ENCODE measurements at regions not wholly inside any gene's neighbourhood (a gene's known extent, or its start where the extent isn't known, plus 50 kb on each side); places are given as distances from the start of the nearest gene placed in this dataset.
A peak's percentile ranks its signal among the peaks of the same experiment; 100 is the strongest.
"Not testable (repeated sequence)": the region's sequence is repeated elsewhere in the genome, so short reads cannot be mapped to it uniquely, and the experiment has no call there.

DNA sequence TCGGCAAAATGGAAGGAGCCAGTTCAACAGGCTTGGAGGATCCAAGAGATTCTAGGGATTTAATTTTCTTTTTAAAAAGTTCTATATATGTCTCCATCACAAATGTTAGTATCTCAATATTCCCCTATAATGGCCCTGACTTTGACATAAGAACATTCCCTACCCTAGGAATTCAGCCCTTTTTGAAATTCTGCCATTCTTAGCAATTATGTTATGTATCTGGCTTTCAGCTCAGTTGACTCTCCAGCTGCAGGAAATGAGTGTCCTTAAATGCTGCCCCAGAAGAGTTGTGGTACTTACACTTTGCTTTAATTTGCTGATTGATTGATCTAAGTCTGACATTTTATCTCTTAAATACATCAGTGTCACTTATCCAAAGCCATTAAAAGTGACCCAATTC lies 1454.3 kb downstream of the FSTL5 start:
- peak; percentile 75 for DNase-seq
- H3K9me3 ChIP-seq (replicated peaks; ENCODE audit: control insufficient read depth, low read depth, low read length), result no peaks in the 10 kb centered on the region

GRCh38 chr4:160716551-160716950 lies 1447.2 kb downstream of the FSTL5 start:
- WGBS (ENCODE audit: insufficient coverage), result 92% methylated on average over 2 of the region's 2 CpGs
- Histone ChIP-seq H3K4me1 (ENCODE audit: control insufficient read depth, insufficient read depth, low read length) (no peaks in the 10 kb centered on the region), H3K36me3 (ENCODE audit: control insufficient read depth, insufficient read depth, low read length) (no peaks in the 10 kb centered on the region), H3K4me3 (ENCODE audit: low read length) (no peak overlapping the region), H3K27ac (ENCODE audit: low read length) (no peak overlapping the region), H3K27me3 (ENCODE audit: control insufficient read depth, insufficient read depth, low read length) (no peaks in the 10 kb centered on the region), H3K9me3 (replicated peaks; ENCODE audit: control insufficient read depth, low read depth, low read length) (no peaks in the 10 kb centered on the region)
- DNase-seq, result no peak

More for the DNA sequence above, 1454.3 kb downstream of the FSTL5 start:
- H3K27ac ChIP-seq (ENCODE audit: low read length), result no peak overlapping the region
- no peaks in the 10 kb centered on the region for H3K27me3 ChIP-seq (ENCODE audit: control insufficient read depth, insufficient read depth, low read length)
- peaks cover 2% of the 10 kb centered on the region for H3K4me1 ChIP-seq (ENCODE audit: control insufficient read depth, insufficient read depth, low read length)
- no peak overlapping the region for H3K4me3 ChIP-seq (ENCODE audit: low read length)
- WGBS (ENCODE audit: insufficient coverage), result no CpG with 5 or more reads among the region's 1 CpG
- H3K36me3 ChIP-seq (ENCODE audit: control insufficient read depth, insufficient read depth, low read length), result no peaks in the 10 kb centered on the region

DNA sequence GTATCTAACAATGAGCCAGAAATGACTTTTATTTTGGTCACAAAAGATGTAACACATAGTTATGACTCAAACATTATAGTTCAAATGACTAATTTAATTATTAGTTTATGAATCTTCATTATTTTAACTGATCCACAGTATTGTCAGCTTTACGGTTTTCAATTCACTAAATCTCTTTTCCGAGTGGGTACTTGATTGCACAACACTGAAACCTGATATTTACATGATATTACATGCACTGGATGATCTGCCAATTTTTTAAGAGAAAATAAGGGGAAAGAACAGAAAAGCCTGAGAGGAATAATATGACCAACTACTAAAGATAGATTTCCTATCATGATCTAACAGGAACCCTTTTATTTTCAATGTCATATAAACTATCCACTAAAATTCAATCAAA lies 1446.0 kb downstream of the FSTL5 start:
- Histone ChIP-seq H3K27ac (ENCODE audit: low read length) (no peak overlapping the region), H3K9me3 (replicated peaks; ENCODE audit: control insufficient read depth, low read depth, low read length) (no peaks in the 10 kb centered on the region), H3K4me3 (ENCODE audit: low read length) (no peak overlapping the region), H3K36me3 (ENCODE audit: control insufficient read depth, insufficient read depth, low read length) (no peaks in the 10 kb centered on the region), H3K27me3 (ENCODE audit: control insufficient read depth, insufficient read depth, low read length) (no peaks in the 10 kb centered on the region), H3K4me1 (ENCODE audit: control insufficient read depth, insufficient read depth, low read length) (no peaks in the 10 kb centered on the region)
- no peak for DNase-seq
- no CpG with 5 or more reads among the region's 2 CpGs for WGBS (ENCODE audit: insufficient coverage)

- Histone ChIP-seq H3K4me3 (ENCODE audit: low read length) (no peak overlapping the region), H3K9me3 (replicated peaks; ENCODE audit: control insufficient read depth, low read depth, low read length) (no peaks in the 10 kb centered on the region), H3K36me3 (ENCODE audit: control insufficient read depth, insufficient read depth, low read length) (no peaks in the 10 kb centered on the region), H3K4me1 (ENCODE audit: control insufficient read depth, insufficient read depth, low read length) (no peaks in the 10 kb centered on the region), H3K27me3 (ENCODE audit: control insufficient read depth, insufficient read depth, low read length) (no peaks in the 10 kb centered on the region), H3K27ac (ENCODE audit: low read length) (no peak overlapping the region)
- DNase-seq, result no peak
Measured at GRCh38 chr4:160724063-160724462, 1439.7 kb downstream of the FSTL5 start.

DNA sequence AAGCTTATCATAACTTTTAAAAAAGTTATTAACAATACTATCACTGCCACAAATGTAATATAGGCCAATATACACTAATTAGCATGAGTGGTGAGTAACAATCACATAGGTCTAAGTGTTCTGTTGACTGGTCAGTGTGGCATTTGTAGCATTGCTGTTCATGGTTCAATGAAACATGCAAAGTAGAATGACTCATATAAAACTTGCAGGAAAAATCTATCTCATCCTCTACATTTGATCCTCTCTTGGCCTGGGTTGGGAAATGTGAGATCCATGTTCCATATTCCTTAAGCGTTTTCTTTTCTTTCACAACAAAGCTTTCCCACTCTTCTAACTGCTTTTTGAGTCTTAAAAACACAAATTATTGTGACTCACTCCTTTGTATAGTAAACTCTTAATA lies 1418.7 kb downstream of the FSTL5 start:
- Histone ChIP-seq H3K27me3 (ENCODE audit: control insufficient read depth, insufficient read depth, low read length) (no peaks in the 10 kb centered on the region), H3K27ac (ENCODE audit: low read length) (no peak overlapping the region), H3K9me3 (replicated peaks; ENCODE audit: control insufficient read depth, low read depth, low read length) (peaks cover 2% of the 10 kb centered on the region), H3K36me3 (ENCODE audit: control insufficient read depth, insufficient read depth, low read length) (no peaks in the 10 kb centered on the region), H3K4me1 (ENCODE audit: control insufficient read depth, insufficient read depth, low read length) (no peaks in the 10 kb centered on the region), H3K4me3 (ENCODE audit: low read length) (no peak overlapping the region)
- no peak for DNase-seq
- WGBS (ENCODE audit: insufficient coverage), result 100% methylated on average over 1 of the region's 1 CpG

DNA sequence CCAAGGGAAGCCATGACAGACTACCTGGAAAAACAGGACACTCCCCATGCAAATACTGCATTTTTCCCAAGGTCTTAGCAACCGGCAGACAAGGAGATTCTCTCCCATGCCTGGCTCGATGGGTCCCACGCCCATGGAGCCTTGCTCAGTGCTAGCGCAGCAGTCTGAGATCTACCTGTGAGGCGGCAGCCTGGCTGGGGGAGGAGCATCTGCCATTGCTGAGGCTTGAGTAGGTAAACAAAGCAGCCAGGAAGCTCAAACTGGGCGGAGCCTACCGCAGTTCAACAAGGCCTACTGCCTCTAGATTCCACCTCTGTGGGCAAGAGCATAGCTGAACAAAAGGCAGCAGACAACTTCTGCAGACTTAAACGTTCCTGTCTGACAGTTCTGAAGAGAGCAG lies 1417.2 kb downstream of the FSTL5 start:
- H3K27ac ChIP-seq (ENCODE audit: low read length); H3K4me3 ChIP-seq (ENCODE audit: low read length); H3K4me1 ChIP-seq (ENCODE audit: control insufficient read depth, insufficient read depth, low read length); DNase-seq; H3K9me3 ChIP-seq (replicated peaks; ENCODE audit: control insufficient read depth, low read depth, low read length); H3K36me3 ChIP-seq (ENCODE audit: control insufficient read depth, insufficient read depth, low read length); H3K27me3 ChIP-seq (ENCODE audit: control insufficient read depth, insufficient read depth, low read length): not testable (repeated sequence)
- 89% methylated on average over 4 of the region's 8 CpGs for WGBS (ENCODE audit: insufficient coverage)

DNA sequence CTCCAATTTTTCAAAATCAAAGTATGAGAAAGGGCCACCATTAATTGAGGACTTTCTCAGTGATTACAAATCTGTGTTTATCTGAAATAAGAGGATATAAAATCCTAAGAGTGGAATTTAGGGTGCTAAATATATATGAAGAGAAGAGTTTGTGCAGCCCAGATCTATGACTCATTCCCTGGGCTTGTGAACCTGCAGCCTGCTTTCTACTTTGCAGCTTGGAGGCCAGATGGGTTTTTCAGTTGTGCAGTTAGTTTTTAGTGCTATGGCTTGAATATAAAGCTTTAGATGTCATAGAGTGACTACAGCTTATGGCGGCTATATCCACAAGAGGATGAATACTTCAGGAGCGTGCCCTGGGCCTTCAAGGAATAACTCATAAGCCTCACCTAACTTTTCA lies 1391.1 kb downstream of the FSTL5 start:
- H3K9me3 ChIP-seq (replicated peaks; ENCODE audit: control insufficient read depth, low read depth, low read length), result no peaks in the 10 kb centered on the region
- H3K27ac ChIP-seq (ENCODE audit: low read length), result no peak overlapping the region
- no peaks in the 10 kb centered on the region for H3K27me3 ChIP-seq (ENCODE audit: control insufficient read depth, insufficient read depth, low read length)
- no peak overlapping the region for H3K4me3 ChIP-seq (ENCODE audit: low read length)
- H3K4me1 ChIP-seq (ENCODE audit: control insufficient read depth, insufficient read depth, low read length), result no peaks in the 10 kb centered on the region
- no CpG with 5 or more reads among the region's 2 CpGs for WGBS (ENCODE audit: insufficient coverage)
- no peaks in the 10 kb centered on the region for H3K36me3 ChIP-seq (ENCODE audit: control insufficient read depth, insufficient read depth, low read length)
- peak; percentile 2 for DNase-seq

DNA sequence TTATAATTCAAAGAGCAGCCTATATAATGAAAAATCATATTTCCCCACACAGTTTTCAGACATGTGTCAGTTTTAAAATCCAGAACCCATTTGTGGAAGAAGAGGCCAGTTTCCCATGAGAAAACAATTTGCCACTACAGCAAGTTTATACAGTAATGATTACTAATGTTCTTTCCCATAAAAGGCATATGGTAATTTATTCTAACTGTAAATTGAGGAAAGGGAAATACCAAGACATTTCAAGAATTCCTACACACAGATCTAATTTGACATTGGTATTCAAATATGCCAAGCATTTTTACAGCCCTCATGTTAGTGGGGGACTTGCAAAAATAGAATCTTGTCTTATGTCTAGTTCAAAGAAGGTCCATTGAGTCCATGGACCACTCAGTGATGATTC lies 1368.6 kb downstream of the FSTL5 start:
- Histone ChIP-seq H3K4me3 (ENCODE audit: low read length) (no peak overlapping the region), H3K27ac (ENCODE audit: low read length) (no peak overlapping the region), H3K9me3 (replicated peaks; ENCODE audit: control insufficient read depth, low read depth, low read length) (peaks cover 10% of the 10 kb centered on the region), H3K27me3 (ENCODE audit: control insufficient read depth, insufficient read depth, low read length) (no peaks in the 10 kb centered on the region), H3K4me1 (ENCODE audit: control insufficient read depth, insufficient read depth, low read length) (no peaks in the 10 kb centered on the region), H3K36me3 (ENCODE audit: control insufficient read depth, insufficient read depth, low read length) (no peaks in the 10 kb centered on the region)
- DNase-seq, result no peak

DNA sequence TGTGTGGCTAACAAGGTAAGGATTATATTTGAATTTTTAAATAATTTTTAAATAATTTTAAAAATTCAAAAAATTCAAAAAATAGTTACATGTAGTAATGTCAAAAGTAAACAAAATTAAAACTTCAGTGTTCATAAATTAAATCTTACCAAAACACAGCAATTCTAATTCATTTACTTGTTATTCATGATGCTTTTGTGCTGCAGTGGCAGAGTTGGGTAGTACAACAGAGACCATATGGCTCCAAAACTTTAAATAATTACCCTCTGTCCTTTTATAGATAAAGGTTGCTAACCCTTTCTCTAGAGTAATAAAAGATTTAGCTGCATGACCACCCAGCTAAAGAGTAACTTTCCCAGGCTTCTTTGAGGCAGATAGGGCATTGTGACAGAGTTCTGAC lies 1355.6 kb downstream of the FSTL5 start:
- H3K27me3 ChIP-seq (ENCODE audit: control insufficient read depth, insufficient read depth, low read length), result no peaks in the 10 kb centered on the region
- H3K4me1 ChIP-seq (ENCODE audit: control insufficient read depth, insufficient read depth, low read length), result no peaks in the 10 kb centered on the region
- no peaks in the 10 kb centered on the region for H3K9me3 ChIP-seq (replicated peaks; ENCODE audit: control insufficient read depth, low read depth, low read length)
- DNase-seq, result no peak
- H3K36me3 ChIP-seq (ENCODE audit: control insufficient read depth, insufficient read depth, low read length), result no peaks in the 10 kb centered on the region
- no peak overlapping the region for H3K4me3 ChIP-seq (ENCODE audit: low read length)
- no peak overlapping the region for H3K27ac ChIP-seq (ENCODE audit: low read length)

DNA sequence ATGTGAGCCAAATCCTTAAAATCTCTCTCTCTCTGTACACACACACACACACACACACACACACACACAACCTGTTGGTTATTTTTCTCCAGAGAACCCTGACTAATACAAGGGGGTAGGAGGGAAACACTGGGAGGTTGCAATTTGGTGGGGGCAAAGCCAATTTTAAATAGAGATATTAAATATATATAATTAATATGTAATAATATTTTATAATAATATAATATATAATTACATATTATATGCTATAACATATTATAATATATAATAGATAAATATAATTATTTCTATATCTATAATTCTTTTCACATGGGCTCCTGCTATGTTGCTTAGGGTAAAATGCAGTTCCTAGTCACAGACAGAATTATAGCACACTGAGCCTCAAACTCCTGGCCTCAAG lies 1354.2 kb downstream of the FSTL5 start:
- no peak overlapping the region for H3K27ac ChIP-seq (ENCODE audit: low read length)
- no peaks in the 10 kb centered on the region for H3K36me3 ChIP-seq (ENCODE audit: control insufficient read depth, insufficient read depth, low read length)
- no peaks in the 10 kb centered on the region for H3K9me3 ChIP-seq (replicated peaks; ENCODE audit: control insufficient read depth, low read depth, low read length)
- no peaks in the 10 kb centered on the region for H3K4me1 ChIP-seq (ENCODE audit: control insufficient read depth, insufficient read depth, low read length)
- H3K27me3 ChIP-seq (ENCODE audit: control insufficient read depth, insufficient read depth, low read length), result no peaks in the 10 kb centered on the region
- DNase-seq, result no peak
- H3K4me3 ChIP-seq (ENCODE audit: low read length), result no peak overlapping the region

GRCh38 chr4:160810424-160810823 lies 1353.4 kb downstream of the FSTL5 start:
- Histone ChIP-seq H3K4me1 (ENCODE audit: control insufficient read depth, insufficient read depth, low read length) (no peaks in the 10 kb centered on the region), H3K27ac (ENCODE audit: low read length) (no peak overlapping the region), H3K36me3 (ENCODE audit: control insufficient read depth, insufficient read depth, low read length) (no peaks in the 10 kb centered on the region), H3K4me3 (ENCODE audit: low read length) (no peak overlapping the region), H3K27me3 (ENCODE audit: control insufficient read depth, insufficient read depth, low read length) (no peaks in the 10 kb centered on the region), H3K9me3 (replicated peaks; ENCODE audit: control insufficient read depth, low read depth, low read length) (no peaks in the 10 kb centered on the region)
- no CpG with 5 or more reads among the region's 1 CpG for WGBS (ENCODE audit: insufficient coverage)
- no peak for DNase-seq
